Stomach smooth muscle (tissue), 2 donors: ENCODE measurements at regions not wholly inside any gene's neighbourhood (a gene's known extent, or its start where the extent isn't known, plus 50 kb on each side); places are given as distances from the start of the nearest gene placed in this dataset.

Experiments used
- H3K27ac ChIP-seq: one replicate; pipeline ENCODE4 v1.7.0; 2013; ENCODE audit warnings: mild to moderate bottlenecking, low read length, inconsistent platforms
- H3K27me3 ChIP-seq, 2 donors: one replicate each; pipeline ENCODE4 v1.7.0; 2013; ENCODE audit warnings: low read length in 2 of 2; ENCODE audit not compliant: insufficient read depth in 2 of 2, control insufficient read depth in 1 of 2
- H3K36me3 ChIP-seq, 2 donors: one replicate each; pipeline ENCODE4 v1.7.0; 2013; ENCODE audit warnings: low read length in 2 of 2; ENCODE audit not compliant: control insufficient read depth in 2 of 2, insufficient read depth in 2 of 2
- H3K4me1 ChIP-seq: one replicate; pipeline ENCODE4 v1.7.0; 2013; ENCODE audit warnings: low read length; ENCODE audit not compliant: control insufficient read depth, insufficient read depth
- H3K4me3 ChIP-seq, 2 donors: one replicate each; pipeline ENCODE4 v1.7.0; 2013; ENCODE audit warnings: low read length in 2 of 2
- H3K9ac ChIP-seq, 2 donors: one replicate each; pipeline ENCODE4 v1.7.0; 2013; ENCODE audit warnings: low read length in 2 of 2, mild to moderate bottlenecking in 1 of 2
- H3K9me3 ChIP-seq, 2 donors: one replicate each; pipeline ENCODE4 v1.7.0; 2013; ENCODE audit warnings: low read length in 2 of 2; ENCODE audit not compliant: control insufficient read depth in 2 of 2
- donor health status: healthy.
- donor health status: Pancreatic carcinoma.

DNA sequence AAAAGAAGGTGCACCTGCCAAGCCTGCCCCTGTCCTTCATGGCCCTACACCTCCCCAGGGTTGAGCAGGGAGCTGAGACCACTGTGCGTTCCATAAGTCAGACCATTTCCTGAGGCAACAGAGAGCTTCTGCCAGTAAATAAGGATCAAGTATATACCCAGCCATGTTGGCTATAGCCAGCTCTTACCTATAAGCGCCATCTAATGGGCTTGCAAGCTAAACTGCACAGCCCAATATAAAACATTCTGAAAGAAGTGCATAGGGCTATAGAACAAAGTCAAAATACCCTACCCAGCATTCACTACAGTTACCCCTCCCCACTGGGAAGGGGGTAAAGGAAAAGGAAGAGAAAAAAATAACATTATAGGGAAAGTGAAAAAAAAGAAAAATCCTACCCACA lies 59.3 kb upstream of the SCAF11 start:
- Histone ChIP-seq H3K9ac (no peak overlapping the region), H3K27ac (no peak overlapping the region), H3K4me1 (no peaks in the 10 kb centered on the region), H3K27me3 (no peaks in the 10 kb centered on the region), H3K9me3 (peaks cover 11 to 24% of the 10 kb centered on the region in 2 donors), H3K36me3 (no peaks in the 10 kb centered on the region), H3K4me3 (no peak overlapping the region)

DNA sequence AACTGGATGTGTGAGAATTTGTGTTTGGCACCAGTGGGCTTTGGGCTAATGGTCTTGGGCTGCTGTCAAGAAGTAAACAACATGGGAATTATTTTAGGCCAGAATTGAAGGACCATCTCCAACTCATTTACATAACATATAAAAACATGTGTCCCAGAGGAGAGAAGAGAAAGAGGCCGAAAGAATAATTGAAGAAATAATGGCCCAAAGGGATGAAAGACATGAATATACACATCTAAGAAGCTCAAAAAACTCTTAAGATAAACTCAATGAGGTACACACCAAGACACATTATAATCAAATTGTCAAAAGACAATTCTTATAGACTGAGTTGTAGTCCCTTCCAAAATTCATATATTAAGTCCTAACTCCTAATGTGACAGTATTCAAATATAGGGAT lies 56.1 kb upstream of the SCAF11 start:
- Histone ChIP-seq H3K9me3 (peaks cover 11 to 24% of the 10 kb centered on the region in 2 donors), H3K36me3 (no peaks in the 10 kb centered on the region), H3K27ac (no peak overlapping the region), H3K4me1 (no peaks in the 10 kb centered on the region), H3K4me3 (no peak overlapping the region), H3K9ac (no peak overlapping the region), H3K27me3 (no peaks in the 10 kb centered on the region)

- Histone ChIP-seq H3K27me3 (no peaks in the 10 kb centered on the region), H3K4me3 (no peak overlapping the region), H3K27ac (no peak overlapping the region), H3K9me3 (peaks cover 11 to 17% of the 10 kb centered on the region in 2 donors), H3K4me1 (no peaks in the 10 kb centered on the region), H3K36me3 (no peaks in the 10 kb centered on the region), H3K9ac (no peak overlapping the region)
These were observed 53.7 kb upstream of the SCAF11 start for GRCh38 chr12:46043972-46044520.
